NT2/D1 (cell line): ENCODE measurements at regions not wholly inside any gene's neighbourhood (a gene's known extent, or its start where the extent isn't known, plus 50 kb on each side); places are given as distances from the start of the nearest gene placed in this dataset.

ENCODE experiments used
- SUZ12 ChIP-seq: IDR thresholded peaks from 2 replicates; pipeline ENCODE4 v1.6.1; 2011; ENCODE audit not compliant: insufficient read length, insufficient read depth; ENCODE audit errors: extremely low read depth
- YY1 ChIP-seq: IDR thresholded peaks from 2 replicates; pipeline ENCODE4 v1.6.1; 2011; ENCODE audit not compliant: insufficient read length, insufficient read depth
- ZNF274 ChIP-seq: IDR thresholded peaks from 2 replicates; pipeline ENCODE4 v1.6.1; 2011; ENCODE audit warnings: mild to moderate bottlenecking, low read depth, low read length

DNA sequence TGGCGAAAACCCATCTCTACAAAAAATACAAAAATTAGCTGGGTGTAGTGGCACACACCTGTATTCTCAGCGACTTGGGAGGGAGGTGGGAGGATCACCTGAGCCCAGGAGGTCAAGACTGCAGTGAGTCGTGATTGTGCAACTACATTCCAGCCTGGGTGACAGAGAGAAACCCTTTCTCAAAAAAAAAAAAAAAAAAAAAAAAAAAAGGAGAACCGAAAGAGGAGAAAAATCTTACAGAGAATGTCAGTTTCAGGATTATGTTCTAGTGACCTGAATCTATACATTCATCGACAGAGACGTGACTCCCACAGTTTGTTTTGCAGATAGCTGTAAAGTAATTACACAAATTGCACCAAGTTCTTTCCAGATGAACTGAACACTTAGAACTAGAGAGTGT, 187.8 kb downstream of the FTCDNL1 start:
- TF ChIP-seq YY1 = no peak
- no peak for TF ChIP-seq ZNF274
- no peak for TF ChIP-seq SUZ12
